ENCODE measurements at regions not wholly inside any gene's neighbourhood (a gene's known extent, or its start where the extent isn't known, plus 50 kb on each side); places are given as distances from the start of the nearest gene placed in this dataset.
"Not testable (repeated sequence)": the region's sequence is repeated elsewhere in the genome, so short reads cannot be mapped to it uniquely, and the experiment has no call there.

- no peak for DNase-seq (ENCODE audit: low read depth in 1 of 2, low spot score in 1 of 2)
Measured at GRCh38 chr7:131861620-131862346, 305.4 kb upstream of the PODXL start.

GRCh38 chr7:131859147-131859821 lies 302.9 kb upstream of the PODXL start:
- DNase-seq (ENCODE audit: low read depth in 1 of 2, low spot score in 1 of 2) = peak in 1 of 2 donors; percentile 18

- DNase-seq (ENCODE audit: low read depth in 1 of 2, low spot score in 1 of 2) = no peak
Measured at GRCh38 chr7:131858611-131859010, 302.2 kb upstream of the PODXL start.

- DNase-seq (ENCODE audit: low read depth in 1 of 2, low spot score in 1 of 2) = no peak
Measured at GRCh38 chr7:131849472-131849871, 293.0 kb upstream of the PODXL start.

- DNase-seq (ENCODE audit: low read depth in 1 of 2, low spot score in 1 of 2) = no peak
Measured at GRCh38 chr7:131848033-131848432, 291.6 kb upstream of the PODXL start.

- no peak for DNase-seq (ENCODE audit: low read depth in 1 of 2, low spot score in 1 of 2)
Measured at GRCh38 chr7:131845573-131846314, 289.3 kb upstream of the PODXL start.

- no peak for DNase-seq (ENCODE audit: low read depth in 1 of 2, low spot score in 1 of 2)
Measured at GRCh38 chr7:131844369-131844768, 287.9 kb upstream of the PODXL start.

- no peak for DNase-seq (ENCODE audit: low read depth in 1 of 2, low spot score in 1 of 2)
Measured at GRCh38 chr7:131843898-131844331, 287.5 kb upstream of the PODXL start.

GRCh38 chr7:131839967-131840690 lies 283.7 kb upstream of the PODXL start:
- DNase-seq (ENCODE audit: low read depth in 1 of 2, low spot score in 1 of 2) = no peak

- DNase-seq (ENCODE audit: low read depth in 1 of 2, low spot score in 1 of 2) = no peak
Measured at GRCh38 chr7:131836733-131837132, 280.3 kb upstream of the PODXL start.

GRCh38 chr7:131835141-131835540 lies 278.7 kb upstream of the PODXL start:
- DNase-seq (ENCODE audit: low read depth in 1 of 2, low spot score in 1 of 2) = no peak

GRCh38 chr7:131830681-131831080 lies 274.3 kb upstream of the PODXL start:
- no peak for DNase-seq (ENCODE audit: low read depth in 1 of 2, low spot score in 1 of 2)

- no peak for DNase-seq (ENCODE audit: low read depth in 1 of 2, low spot score in 1 of 2)
Measured at GRCh38 chr7:131829947-131830558, 273.6 kb upstream of the PODXL start.

GRCh38 chr7:131827421-131827820 lies 271.0 kb upstream of the PODXL start:
- no peak for DNase-seq (ENCODE audit: low read depth in 1 of 2, low spot score in 1 of 2)

GRCh38 chr7:131826960-131827359 lies 270.5 kb upstream of the PODXL start:
- DNase-seq (ENCODE audit: low read depth in 1 of 2, low spot score in 1 of 2) = no peak

- DNase-seq (ENCODE audit: low read depth in 1 of 2, low spot score in 1 of 2) = not testable (repeated sequence)
Measured at GRCh38 chr7:131823961-131824440, 267.6 kb upstream of the PODXL start.

GRCh38 chr7:131819891-131820290 lies 263.5 kb upstream of the PODXL start:
- no peak for DNase-seq (ENCODE audit: low read depth in 1 of 2, low spot score in 1 of 2)

GRCh38 chr7:131816391-131817007 lies 260.1 kb upstream of the PODXL start:
- DNase-seq (ENCODE audit: low read depth in 1 of 2, low spot score in 1 of 2) = no peak

- DNase-seq (ENCODE audit: low read depth in 1 of 2, low spot score in 1 of 2) = no peak
Measured at GRCh38 chr7:131808736-131809135, 252.3 kb upstream of the PODXL start.

- not testable (repeated sequence) for DNase-seq (ENCODE audit: low read depth in 1 of 2, low spot score in 1 of 2)
Measured at GRCh38 chr7:131808156-131808555, 251.7 kb upstream of the PODXL start.
